PC-3 (cell line): ENCODE measurements at regions not wholly inside any gene's neighbourhood (a gene's known extent, or its start where the extent isn't known, plus 50 kb on each side); places are given as distances from the start of the nearest gene placed in this dataset.
"Not testable (repeated sequence)": the region's sequence is repeated elsewhere in the genome, so short reads cannot be mapped to it uniquely, and the experiment has no call there.

ENCODE experiments used
- ATAC-seq: fragments of 200-7000 bp; cut with Tn5 transposase; 2 replicates; pipeline ENCODE4 v1.9.1; 2020; ENCODE audit warnings: mild to moderate bottlenecking, moderate library complexity
- BruUV-seq: library from RNA; stranded (reverse); fragments of 400-500 nt; replicated peaks from 2 replicates; lab custom pipeline; 2021; lab: Mats Ljungman, UMichigan
- CTCF ChIA-PET: fragments of 300-600 bp; sonication (Branson Sonifier 250); formaldehyde crosslinking; loops from one replicate; lab custom pipeline; 2022; ENCODE audit warnings: antibody characterized with exemption; lab: Charles Lee
- POLR2A ChIA-PET: fragments of 300-600 bp; sonication (Branson Sonifier 250); formaldehyde crosslinking; loops from one replicate; lab custom pipeline; 2022; ENCODE audit warnings: antibody characterized with exemption; ENCODE audit not compliant: unreplicated experiment; lab: Charles Lee
- DNase-seq: peaks from one replicate; pipeline ENCODE4 v3.0.0-alpha.2; 2015
- H2AFZ ChIP-seq: fragments of 300-600 bp; sonication (generic); 2 replicates; pipeline ENCODE4 v1.6.0; 2016; ENCODE audit warnings: antibody characterized with exemption, low read length
- H3F3A ChIP-seq: fragments of 300-600 bp; sonication (generic); one replicate; pipeline ENCODE4 v1.6.0; 2017; ENCODE audit warnings: antibody characterized with exemption, low read length, control low read depth, mild to moderate bottlenecking; ENCODE audit not compliant: unreplicated experiment
- H3K27ac ChIP-seq: fragments of 300-600 bp; sonication (generic); 2 replicates; pipeline ENCODE4 v1.5.1; 2016; ENCODE audit warnings: mild to moderate bottlenecking, low read length
- H3K27me3 ChIP-seq: fragments of 300-600 bp; sonication (generic); 2 replicates; pipeline ENCODE4 v1.6.1; 2016; ENCODE audit warnings: low read length, mixed read lengths
- H3K36me3 ChIP-seq: fragments of 300-600 bp; sonication (generic); 2 replicates; pipeline ENCODE4 v1.6.1; 2016; ENCODE audit warnings: low read depth, mixed run types, low read length, mixed read lengths
- H3K4me1 ChIP-seq: fragments of 300-600 bp; sonication (generic); 2 replicates; pipeline ENCODE4 v1.5.1; 2016; ENCODE audit warnings: low read length; ENCODE audit not compliant: insufficient read depth
- H3K4me2 ChIP-seq: fragments of 300-600 bp; sonication (generic); 2 replicates; pipeline ENCODE4 v1.6.0; 2016; ENCODE audit warnings: low read length
- H3K4me3 ChIP-seq: fragments of 300-600 bp; sonication (generic); 2 replicates; pipeline ENCODE4 v1.5.1; 2016; ENCODE audit warnings: mild to moderate bottlenecking, low read length, mixed read lengths
- H3K79me2 ChIP-seq: fragments of 300-600 bp; sonication (generic); 2 replicates; pipeline ENCODE4 v1.6.1; 2017; ENCODE audit warnings: low read length, mixed read lengths
- H3K9ac ChIP-seq: fragments of 300-600 bp; sonication (generic); 2 replicates; pipeline ENCODE4 v1.6.0; 2016; ENCODE audit warnings: mild to moderate bottlenecking, low read length
- H3K9me2 ChIP-seq: fragments of 300-600 bp; sonication (generic); replicated peaks from 2 replicates; pipeline ENCODE4 v1.6.1; 2016; ENCODE audit warnings: mixed run types, low read length, mixed read lengths
- H3K9me3 ChIP-seq: fragments of 300-600 bp; sonication (generic); 2 replicates; pipeline ENCODE4 v1.6.1; 2016; ENCODE audit warnings: low read length, mixed read lengths
- H4K20me1 ChIP-seq: fragments of 300-600 bp; sonication (generic); 2 replicates; pipeline ENCODE4 v1.6.1; 2016; ENCODE audit warnings: low read length, mixed read lengths
- EZH2 ChIP-seq: fragments of 300-600 bp; sonication (generic); IDR thresholded peaks from one replicate; pipeline ENCODE4 v1.6.1; 2017; ENCODE audit warnings: antibody characterized with exemption, mild to moderate bottlenecking, low read length; ENCODE audit not compliant: unreplicated experiment
- EZH2phosphoT487 ChIP-seq: fragments of 300-600 bp; sonication (generic); IDR thresholded peaks from 2 replicates; pipeline ENCODE4 v1.6.1; 2018; ENCODE audit warnings: mild to moderate bottlenecking, antibody characterized with exemption, low read length, borderline replicate concordance
- intact Hi-C: fragments of 100-400 bp; cut with micrococcal nuclease; formaldehyde crosslinking; loops from 2 replicates; pipeline ENCODE4 v1.9.0; 2023
- TF ChIP-seq, protein P1 (sequence below): fragments of 300-600 bp; sonication (generic); conservative IDR thresholded peaks from 2 replicates; pipeline ENCODE4 v1.5.1; 2017; ENCODE audit warnings: antibody characterized with exemption, low read depth, mild to moderate bottlenecking, low read length

DNA sequence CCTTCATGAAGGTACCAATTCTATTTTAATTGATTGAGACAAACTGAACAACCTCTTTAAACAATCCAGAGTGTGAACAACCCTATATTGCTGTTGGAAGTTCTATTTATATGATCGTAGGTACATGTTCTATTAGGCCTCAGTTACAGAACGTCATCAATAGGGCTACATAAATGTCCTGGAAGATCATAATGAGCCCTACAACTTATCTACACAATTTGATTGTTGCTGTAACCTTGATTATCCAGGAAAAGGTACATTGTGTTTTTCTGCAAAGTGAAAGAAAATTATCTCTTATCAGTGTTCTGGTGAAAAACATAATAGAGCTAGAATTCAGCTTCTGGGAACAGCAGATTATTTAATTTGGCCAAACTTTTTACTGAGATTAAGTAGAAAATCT lies 612.9 kb downstream of the GALC start:
- BruUV-seq: no TSS peak

DNA sequence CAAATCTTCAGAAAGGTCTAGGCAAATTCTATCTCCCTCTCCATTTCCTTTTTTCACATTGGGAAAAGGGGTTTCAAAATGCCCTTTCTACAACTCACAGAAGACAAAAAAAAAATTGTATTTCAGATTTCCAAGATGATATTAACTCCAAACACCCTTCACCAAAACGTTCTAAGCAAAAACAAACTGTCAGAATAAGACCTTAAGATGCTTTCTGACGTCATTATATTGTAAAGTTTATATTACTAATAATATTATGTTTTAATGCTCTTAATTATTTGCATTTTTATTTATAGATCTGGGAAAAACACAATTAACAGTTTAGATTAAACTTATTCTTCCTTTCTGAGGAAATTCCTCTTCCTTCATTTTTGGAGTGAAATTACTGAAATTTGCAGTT lies 624.2 kb downstream of the GALC start:
- H3K27ac ChIP-seq: no peak overlapping the region
- H4K20me1 ChIP-seq: no peaks in the 10 kb centered on the region
- BruUV-seq: no TSS peak
- no peak overlapping the region for H3K9ac ChIP-seq
- no peak overlapping the region for H3K4me3 ChIP-seq
- no peaks in the 10 kb centered on the region for H3F3A ChIP-seq
- POLR2A ChIA-PET: no interaction called here
- H3K9me2 ChIP-seq: no peaks in the 10 kb centered on the region
- no peak overlapping the region for H2AFZ ChIP-seq
- TF ChIP-seq EZH2 (no peak), EZH2phosphoT487 (no peak)
- TF ChIP-seq, protein P1, sequence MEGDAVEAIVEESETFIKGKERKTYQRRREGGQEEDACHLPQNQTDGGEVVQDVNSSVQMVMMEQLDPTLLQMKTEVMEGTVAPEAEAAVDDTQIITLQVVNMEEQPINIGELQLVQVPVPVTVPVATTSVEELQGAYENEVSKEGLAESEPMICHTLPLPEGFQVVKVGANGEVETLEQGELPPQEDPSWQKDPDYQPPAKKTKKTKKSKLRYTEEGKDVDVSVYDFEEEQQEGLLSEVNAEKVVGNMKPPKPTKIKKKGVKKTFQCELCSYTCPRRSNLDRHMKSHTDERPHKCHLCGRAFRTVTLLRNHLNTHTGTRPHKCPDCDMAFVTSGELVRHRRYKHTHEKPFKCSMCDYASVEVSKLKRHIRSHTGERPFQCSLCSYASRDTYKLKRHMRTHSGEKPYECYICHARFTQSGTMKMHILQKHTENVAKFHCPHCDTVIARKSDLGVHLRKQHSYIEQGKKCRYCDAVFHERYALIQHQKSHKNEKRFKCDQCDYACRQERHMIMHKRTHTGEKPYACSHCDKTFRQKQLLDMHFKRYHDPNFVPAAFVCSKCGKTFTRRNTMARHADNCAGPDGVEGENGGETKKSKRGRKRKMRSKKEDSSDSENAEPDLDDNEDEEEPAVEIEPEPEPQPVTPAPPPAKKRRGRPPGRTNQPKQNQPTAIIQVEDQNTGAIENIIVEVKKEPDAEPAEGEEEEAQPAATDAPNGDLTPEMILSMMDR: no peak
- no peaks in the 10 kb centered on the region for H3K79me2 ChIP-seq
- ATAC-seq (no peak), DNase-seq (no peak)
- no peaks in the 10 kb centered on the region for H3K36me3 ChIP-seq
- no peak overlapping the region for H3K4me2 ChIP-seq
- CTCF ChIA-PET: no interaction called here
- H3K27me3 ChIP-seq: no peaks in the 10 kb centered on the region
- no peaks in the 10 kb centered on the region for H3K4me1 ChIP-seq
- H3K9me3 ChIP-seq: peaks cover 6% of the 10 kb centered on the region; the same call in 1 of the 2 replicates
- intact Hi-C loops: no loop called here

More for the DNA sequence above, 612.9 kb downstream of the GALC start:
- H3K36me3 ChIP-seq: no peaks in the 10 kb centered on the region
- H3K27me3 ChIP-seq: no peaks in the 10 kb centered on the region
- ATAC-seq: no peak
- intact Hi-C loops: no loop called here
- H3K79me2 ChIP-seq: no peaks in the 10 kb centered on the region
- no peaks in the 10 kb centered on the region for H3F3A ChIP-seq
- CTCF ChIA-PET: no interaction called here
- H4K20me1 ChIP-seq: no peaks in the 10 kb centered on the region
- H3K9me2 ChIP-seq: no peaks in the 10 kb centered on the region
- no peaks in the 10 kb centered on the region for H3K4me1 ChIP-seq
- H3K9me3 ChIP-seq: peaks cover 24% of the 10 kb centered on the region; the same call in 1 of the 2 replicates
- H3K4me3 ChIP-seq: no peak overlapping the region
- H2AFZ ChIP-seq: no peak overlapping the region
- H3K9ac ChIP-seq: no peak overlapping the region
- POLR2A ChIA-PET: no interaction called here
- no peak overlapping the region for H3K27ac ChIP-seq
- DNase-seq: no peak
- TF ChIP-seq EZH2 (no peak), EZH2phosphoT487 (no peak)
- TF ChIP-seq, protein P1: no peak
- no peak overlapping the region for H3K4me2 ChIP-seq

DNA sequence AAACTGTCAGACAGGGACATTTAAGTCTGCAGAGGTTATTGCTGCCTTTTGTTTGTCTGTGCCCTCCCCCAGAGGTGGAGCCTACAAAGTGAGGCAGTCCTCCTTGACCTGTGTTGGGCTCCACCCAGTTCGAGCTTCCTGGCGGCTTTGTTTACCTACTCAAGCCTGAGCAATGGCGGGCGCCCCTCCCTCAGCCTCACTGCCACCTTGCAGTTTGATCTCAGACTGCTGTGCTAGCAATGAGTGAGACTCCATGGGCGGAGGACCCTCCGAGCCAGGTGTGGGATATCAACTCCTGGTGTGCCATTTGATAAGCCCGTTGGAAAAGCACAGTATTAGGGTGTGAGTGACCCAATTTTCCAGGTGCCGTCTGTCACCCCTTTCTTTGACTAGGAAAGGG lies 632.7 kb downstream of the GALC start:
- H3K9me3 ChIP-seq, DNase-seq, H3K27me3 ChIP-seq, H3K36me3 ChIP-seq, BruUV-seq, H3K9me2 ChIP-seq, H3K79me2 ChIP-seq, H3F3A ChIP-seq, H3K27ac ChIP-seq, H2AFZ ChIP-seq, ATAC-seq, H3K4me2 ChIP-seq, CTCF ChIA-PET, H3K4me1 ChIP-seq, H3K9ac ChIP-seq, POLR2A ChIA-PET, H4K20me1 ChIP-seq, H3K4me3 ChIP-seq, intact Hi-C loops: not testable (repeated sequence)
